PC-9 (cell line): ENCODE measurements at regions not wholly inside any gene's neighbourhood (a gene's known extent, or its start where the extent isn't known, plus 50 kb on each side); places are given as distances from the start of the nearest gene placed in this dataset.

Experiments
- BruUV-seq: library from RNA; stranded (reverse); fragments of 400-500 nt; replicated peaks from 2 replicates; lab custom pipeline; 2021; lab: Mats Ljungman, UMichigan
- CTCF ChIA-PET: fragments of 300-600 bp; sonication (Branson Sonifier 250); formaldehyde crosslinking; loops from one replicate; lab custom pipeline; 2022; ENCODE audit warnings: antibody characterized with exemption; lab: Charles Lee
- POLR2A ChIA-PET: fragments of 300-600 bp; sonication (Branson Sonifier 250); formaldehyde crosslinking; loops from one replicate; lab custom pipeline; 2022; ENCODE audit warnings: antibody characterized with exemption; ENCODE audit not compliant: unreplicated experiment; lab: Charles Lee
- DNase-seq, 2 experiments: peaks; one replicate each; pipeline versions ENCODE4 v3.0.0 to v3.0.0-alpha.2; 2015 to 2022; ENCODE audit warnings: mixed read lengths in 1 of 2
- H2AFZ ChIP-seq: fragments of 200-600 bp; sonication (generic); 2 replicates; pipeline ENCODE4 v1.8.1; 2017; ENCODE audit warnings: antibody characterized with exemption
- H3F3A ChIP-seq: fragments of 200-600 bp; sonication (generic); 2 replicates; pipeline ENCODE4 v1.8.1; 2017; ENCODE audit warnings: antibody characterized with exemption, mild to moderate bottlenecking, low read depth; ENCODE audit not compliant: insufficient read depth
- H3K27ac ChIP-seq: fragments of 200-600 bp; sonication (generic); 2 replicates; pipeline ENCODE4 v1.6.1; 2016; ENCODE audit warnings: mixed run types
- H3K27me3 ChIP-seq: fragments of 200-600 bp; sonication (generic); 2 replicates; pipeline ENCODE4 v1.6.1; 2016; ENCODE audit warnings: low read depth, mixed run types; ENCODE audit not compliant: insufficient read depth
- H3K36me3 ChIP-seq: fragments of 200-600 bp; sonication (generic); 2 replicates; pipeline ENCODE4 v1.6.1; 2016; ENCODE audit warnings: low read depth, mixed run types
- H3K4me1 ChIP-seq: fragments of 200-600 bp; sonication (generic); replicated peaks from 2 replicates; pipeline ENCODE4 v1.6.1; 2016; ENCODE audit warnings: mixed run types; ENCODE audit not compliant: insufficient read depth
- H3K4me2 ChIP-seq: fragments of 200-600 bp; sonication (generic); 2 replicates; pipeline ENCODE4 v1.6.1; 2017; ENCODE audit warnings: mixed run types
- H3K4me3 ChIP-seq: fragments of 200-600 bp; sonication (generic); 2 replicates; pipeline ENCODE4 v1.6.1; 2016; ENCODE audit warnings: mixed run types
- H3K79me2 ChIP-seq: fragments of 200-600 bp; sonication (generic); 2 replicates; pipeline ENCODE4 v1.6.1; 2017; ENCODE audit warnings: low read depth, mixed run types
- H3K9me2 ChIP-seq: fragments of 200-600 bp; sonication (generic); 2 replicates; pipeline ENCODE4 v1.8.1; 2017; ENCODE audit warnings: mild to moderate bottlenecking; ENCODE audit not compliant: insufficient read depth
- H3K9me3 ChIP-seq: fragments of 200-600 bp; sonication (generic); 2 replicates; pipeline ENCODE4 v1.8.1; 2016; ENCODE audit warnings: low read depth; ENCODE audit not compliant: insufficient read depth
- H4K20me1 ChIP-seq: fragments of 200-600 bp; sonication (generic); 2 replicates; pipeline ENCODE4 v1.8.1; 2017; ENCODE audit not compliant: insufficient read depth
- CTCF ChIP-seq: fragments of 200-600 bp; sonication (generic); conservative IDR thresholded peaks from 2 replicates; pipeline ENCODE4 v1.6.1; 2017; ENCODE audit warnings: mixed run types, antibody characterized with exemption, mild to moderate bottlenecking, moderate library complexity
- EZH2 ChIP-seq: fragments of 200-600 bp; sonication (generic); IDR thresholded peaks from 2 replicates; pipeline ENCODE4 v1.8.0; 2017; ENCODE audit warnings: antibody characterized with exemption, low read depth
- intact Hi-C: fragments of 100-400 bp; cut with micrococcal nuclease; formaldehyde crosslinking; loops from one replicate; pipeline ENCODE4 v1.10.0; 2022; ENCODE audit not compliant: unreplicated experiment

DNA sequence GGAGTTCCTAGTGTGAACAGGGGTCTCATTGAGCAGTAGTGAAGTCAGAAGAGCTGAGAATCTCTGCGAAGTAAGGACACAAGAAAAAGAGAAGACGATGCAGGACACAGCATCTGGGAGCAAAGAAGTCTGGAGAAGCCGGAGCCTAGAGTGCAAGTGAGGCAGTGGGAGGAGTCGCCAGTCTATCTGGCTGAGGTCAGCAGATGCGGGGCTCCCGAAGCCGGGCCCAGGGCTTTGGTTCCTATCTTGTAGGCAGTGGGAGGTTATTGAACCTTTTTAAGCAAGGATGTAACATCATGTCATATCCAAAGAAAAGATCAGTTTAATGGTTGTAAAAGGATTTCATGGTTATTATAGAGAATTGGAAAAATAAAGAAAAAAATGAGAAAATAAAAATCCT, 90.8 kb upstream of the KCTD1 start:
- no peaks in the 10 kb centered on the region for H3K79me2 ChIP-seq
- H4K20me1 ChIP-seq: no peaks in the 10 kb centered on the region
- H3K9me2 ChIP-seq: no peaks in the 10 kb centered on the region
- no peaks in the 10 kb centered on the region for H3K9me3 ChIP-seq
- H3K4me1 ChIP-seq: no peaks in the 10 kb centered on the region
- no peaks in the 10 kb centered on the region for H3K27me3 ChIP-seq
- no TSS peak for BruUV-seq
- intact Hi-C loops: no loop called here
- CTCF ChIA-PET: no interaction called here
- H3K27ac ChIP-seq: no peak overlapping the region
- no peak overlapping the region for H2AFZ ChIP-seq
- no peak for TF ChIP-seq EZH2
- no peak for TF ChIP-seq CTCF
- H3F3A ChIP-seq: no peaks in the 10 kb centered on the region
- no peak overlapping the region for H3K4me3 ChIP-seq
- no peak for DNase-seq
- POLR2A ChIA-PET: no interaction called here
- no peaks in the 10 kb centered on the region for H3K36me3 ChIP-seq
- H3K4me2 ChIP-seq: no peak overlapping the region

GRCh38 chr18:26637983-26638382, 89.6 kb upstream of the KCTD1 start:
- BruUV-seq: no TSS peak
- ChIA-PET POLR2A (no interaction called here), CTCF (interaction anchor here (0.6 kb wide), 1 partner anchor 159 kb away, joined by 3 read pairs; no protein-coding TSS in a partner anchor)
- Histone ChIP-seq H3K79me2 (no peaks in the 10 kb centered on the region), H3K27me3 (no peaks in the 10 kb centered on the region), H3K4me3 (no peak overlapping the region), H3K4me1 (no peaks in the 10 kb centered on the region), H3K36me3 (no peaks in the 10 kb centered on the region), H2AFZ (no peak overlapping the region), H3F3A (no peaks in the 10 kb centered on the region), H3K27ac (no peak overlapping the region), H3K9me2 (no peaks in the 10 kb centered on the region), H4K20me1 (no peaks in the 10 kb centered on the region), H3K9me3 (no peaks in the 10 kb centered on the region), H3K4me2 (no peak overlapping the region)
- intact Hi-C loops: no loop called here
- no peak for DNase-seq
- TF ChIP-seq EZH2 (no peak), CTCF (no peak)

GRCh38 chr18:26637324-26637723, 89.0 kb upstream of the KCTD1 start:
- POLR2A ChIA-PET: no interaction called here

More at GRCh38 chr18:26637324-26637723, 89.0 kb upstream of the KCTD1 start:
- Histone ChIP-seq H3K4me3 (no peak overlapping the region), H3K4me2 (no peak overlapping the region), H3F3A (no peaks in the 10 kb centered on the region), H3K4me1 (no peaks in the 10 kb centered on the region), H3K27me3 (no peaks in the 10 kb centered on the region), H3K27ac (no peak overlapping the region), H3K9me3 (no peaks in the 10 kb centered on the region), H3K36me3 (no peaks in the 10 kb centered on the region), H3K9me2 (no peaks in the 10 kb centered on the region), H4K20me1 (no peaks in the 10 kb centered on the region), H3K79me2 (no peaks in the 10 kb centered on the region), H2AFZ (no peak overlapping the region)
- intact Hi-C loops: no loop called here
- BruUV-seq: no TSS peak
- TF ChIP-seq CTCF (no peak), EZH2 (no peak)
- CTCF ChIA-PET: no interaction called here
- DNase-seq: no peak
